NT2/D1 (cell line): ENCODE measurements at regions not wholly inside any gene's neighbourhood (a gene's known extent, or its start where the extent isn't known, plus 50 kb on each side); places are given as distances from the start of the nearest gene placed in this dataset.

Experiments used
- YY1 ChIP-seq: IDR thresholded peaks from 2 replicates; pipeline ENCODE4 v1.6.1; 2011; ENCODE audit not compliant: insufficient read length, insufficient read depth
- ZNF274 ChIP-seq: IDR thresholded peaks from 2 replicates; pipeline ENCODE4 v1.6.1; 2011; ENCODE audit warnings: mild to moderate bottlenecking, low read depth, low read length

DNA sequence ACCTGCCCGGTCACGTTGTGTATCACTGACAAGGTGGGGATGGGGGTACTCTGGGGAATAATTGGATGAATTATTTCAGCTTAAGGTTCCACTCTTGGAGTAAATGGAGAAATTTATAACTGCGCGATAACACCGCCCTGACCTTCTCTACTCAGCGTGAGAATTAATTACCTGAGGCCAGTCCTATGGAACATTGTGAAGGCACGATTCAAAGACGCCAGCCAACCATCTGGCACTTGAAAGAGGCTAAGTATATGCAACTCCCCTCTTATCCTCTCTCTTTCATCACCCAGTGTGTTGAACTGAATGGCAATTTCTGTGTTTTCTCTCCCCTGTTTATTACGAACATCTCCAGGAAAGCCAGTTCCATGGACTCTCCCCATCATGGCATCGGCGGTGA is 235.5 kb upstream of the TUT7 start:
- no peak for TF ChIP-seq YY1
- no peak for TF ChIP-seq ZNF274
